ENCODE measurements at regions not wholly inside any gene's neighbourhood (a gene's known extent, or its start where the extent isn't known, plus 50 kb on each side); places are given as distances from the start of the nearest gene placed in this dataset.

DNA sequence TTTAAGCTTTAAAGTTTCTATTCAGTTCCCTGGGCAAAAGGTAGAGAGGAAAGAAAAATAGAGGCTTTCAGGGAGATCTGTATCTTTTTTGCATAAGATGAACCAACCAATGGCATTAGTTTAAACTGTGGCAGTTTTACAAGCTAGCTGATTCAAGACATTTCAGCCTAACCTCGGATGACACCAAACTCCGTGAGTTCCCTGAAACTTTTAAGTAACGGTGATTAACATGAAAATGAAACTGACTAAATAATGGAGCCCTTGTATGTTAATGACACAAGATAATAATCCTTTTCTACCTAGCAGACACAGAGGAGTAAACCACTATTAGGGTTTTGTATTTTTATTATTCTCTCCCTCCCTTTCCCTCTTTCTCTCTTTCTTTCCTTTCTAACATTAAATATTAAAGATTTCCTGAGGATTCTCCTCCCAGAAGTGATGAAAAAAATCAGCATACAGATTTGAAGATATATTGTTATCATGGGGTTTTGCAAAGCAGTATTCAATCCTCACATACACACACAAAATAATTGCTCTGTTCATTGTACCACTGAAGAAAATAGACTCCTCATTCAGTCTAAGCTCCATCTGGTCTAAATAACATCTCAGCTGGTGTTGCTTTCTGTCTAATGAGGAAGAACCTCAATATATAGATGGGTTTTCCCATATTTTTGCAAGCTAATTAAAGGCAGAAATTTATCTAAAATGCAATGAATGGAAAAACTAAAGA is 483.8 kb downstream of the NOVA1 start:
- TF ChIP-seq, protein P1, sequence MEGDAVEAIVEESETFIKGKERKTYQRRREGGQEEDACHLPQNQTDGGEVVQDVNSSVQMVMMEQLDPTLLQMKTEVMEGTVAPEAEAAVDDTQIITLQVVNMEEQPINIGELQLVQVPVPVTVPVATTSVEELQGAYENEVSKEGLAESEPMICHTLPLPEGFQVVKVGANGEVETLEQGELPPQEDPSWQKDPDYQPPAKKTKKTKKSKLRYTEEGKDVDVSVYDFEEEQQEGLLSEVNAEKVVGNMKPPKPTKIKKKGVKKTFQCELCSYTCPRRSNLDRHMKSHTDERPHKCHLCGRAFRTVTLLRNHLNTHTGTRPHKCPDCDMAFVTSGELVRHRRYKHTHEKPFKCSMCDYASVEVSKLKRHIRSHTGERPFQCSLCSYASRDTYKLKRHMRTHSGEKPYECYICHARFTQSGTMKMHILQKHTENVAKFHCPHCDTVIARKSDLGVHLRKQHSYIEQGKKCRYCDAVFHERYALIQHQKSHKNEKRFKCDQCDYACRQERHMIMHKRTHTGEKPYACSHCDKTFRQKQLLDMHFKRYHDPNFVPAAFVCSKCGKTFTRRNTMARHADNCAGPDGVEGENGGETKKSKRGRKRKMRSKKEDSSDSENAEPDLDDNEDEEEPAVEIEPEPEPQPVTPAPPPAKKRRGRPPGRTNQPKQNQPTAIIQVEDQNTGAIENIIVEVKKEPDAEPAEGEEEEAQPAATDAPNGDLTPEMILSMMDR (IDR thresholded peaks at IDR 0.05), result no peak
- TF ChIP-seq MXI1 (IDR thresholded peaks at IDR 0.05; ENCODE audit: low read depth, low read length), result no peak
- TF ChIP-seq POLR2AphosphoS5 (IDR thresholded peaks at IDR 0.05; ENCODE audit: low read depth, low read length), result no peak
- no peak for TF ChIP-seq TAF1 (IDR thresholded peaks at IDR 0.05; ENCODE audit: borderline replicate concordance, low read depth, low read length)
- TF ChIP-seq, protein P2, sequence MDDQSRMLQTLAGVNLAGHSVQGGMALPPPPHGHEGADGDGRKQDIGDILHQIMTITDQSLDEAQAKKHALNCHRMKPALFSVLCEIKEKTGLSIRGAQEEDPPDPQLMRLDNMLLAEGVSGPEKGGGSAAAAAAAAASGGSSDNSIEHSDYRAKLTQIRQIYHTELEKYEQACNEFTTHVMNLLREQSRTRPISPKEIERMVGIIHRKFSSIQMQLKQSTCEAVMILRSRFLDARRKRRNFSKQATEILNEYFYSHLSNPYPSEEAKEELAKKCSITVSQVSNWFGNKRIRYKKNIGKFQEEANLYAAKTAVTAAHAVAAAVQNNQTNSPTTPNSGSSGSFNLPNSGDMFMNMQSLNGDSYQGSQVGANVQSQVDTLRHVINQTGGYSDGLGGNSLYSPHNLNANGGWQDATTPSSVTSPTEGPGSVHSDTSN (IDR thresholded peaks at IDR 0.05), result no peak
- TF ChIP-seq, protein P3, sequence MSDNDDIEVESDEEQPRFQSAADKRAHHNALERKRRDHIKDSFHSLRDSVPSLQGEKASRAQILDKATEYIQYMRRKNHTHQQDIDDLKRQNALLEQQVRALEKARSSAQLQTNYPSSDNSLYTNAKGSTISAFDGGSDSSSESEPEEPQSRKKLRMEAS (IDR thresholded peaks at IDR 0.05; ENCODE audit: low read depth), result no peak
- TF ChIP-seq, protein P4, sequence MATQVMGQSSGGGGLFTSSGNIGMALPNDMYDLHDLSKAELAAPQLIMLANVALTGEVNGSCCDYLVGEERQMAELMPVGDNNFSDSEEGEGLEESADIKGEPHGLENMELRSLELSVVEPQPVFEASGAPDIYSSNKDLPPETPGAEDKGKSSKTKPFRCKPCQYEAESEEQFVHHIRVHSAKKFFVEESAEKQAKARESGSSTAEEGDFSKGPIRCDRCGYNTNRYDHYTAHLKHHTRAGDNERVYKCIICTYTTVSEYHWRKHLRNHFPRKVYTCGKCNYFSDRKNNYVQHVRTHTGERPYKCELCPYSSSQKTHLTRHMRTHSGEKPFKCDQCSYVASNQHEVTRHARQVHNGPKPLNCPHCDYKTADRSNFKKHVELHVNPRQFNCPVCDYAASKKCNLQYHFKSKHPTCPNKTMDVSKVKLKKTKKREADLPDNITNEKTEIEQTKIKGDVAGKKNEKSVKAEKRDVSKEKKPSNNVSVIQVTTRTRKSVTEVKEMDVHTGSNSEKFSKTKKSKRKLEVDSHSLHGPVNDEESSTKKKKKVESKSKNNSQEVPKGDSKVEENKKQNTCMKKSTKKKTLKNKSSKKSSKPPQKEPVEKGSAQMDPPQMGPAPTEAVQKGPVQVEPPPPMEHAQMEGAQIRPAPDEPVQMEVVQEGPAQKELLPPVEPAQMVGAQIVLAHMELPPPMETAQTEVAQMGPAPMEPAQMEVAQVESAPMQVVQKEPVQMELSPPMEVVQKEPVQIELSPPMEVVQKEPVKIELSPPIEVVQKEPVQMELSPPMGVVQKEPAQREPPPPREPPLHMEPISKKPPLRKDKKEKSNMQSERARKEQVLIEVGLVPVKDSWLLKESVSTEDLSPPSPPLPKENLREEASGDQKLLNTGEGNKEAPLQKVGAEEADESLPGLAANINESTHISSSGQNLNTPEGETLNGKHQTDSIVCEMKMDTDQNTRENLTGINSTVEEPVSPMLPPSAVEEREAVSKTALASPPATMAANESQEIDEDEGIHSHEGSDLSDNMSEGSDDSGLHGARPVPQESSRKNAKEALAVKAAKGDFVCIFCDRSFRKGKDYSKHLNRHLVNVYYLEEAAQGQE (IDR thresholded peaks at IDR 0.05; ENCODE audit: low read depth, low read length), result no peak
- TF ChIP-seq TCF12 (IDR thresholded peaks at IDR 0.05), result no peak
- no peak for TF ChIP-seq ELF1 (IDR thresholded peaks at IDR 0.05)
- TF ChIP-seq, protein P5, sequence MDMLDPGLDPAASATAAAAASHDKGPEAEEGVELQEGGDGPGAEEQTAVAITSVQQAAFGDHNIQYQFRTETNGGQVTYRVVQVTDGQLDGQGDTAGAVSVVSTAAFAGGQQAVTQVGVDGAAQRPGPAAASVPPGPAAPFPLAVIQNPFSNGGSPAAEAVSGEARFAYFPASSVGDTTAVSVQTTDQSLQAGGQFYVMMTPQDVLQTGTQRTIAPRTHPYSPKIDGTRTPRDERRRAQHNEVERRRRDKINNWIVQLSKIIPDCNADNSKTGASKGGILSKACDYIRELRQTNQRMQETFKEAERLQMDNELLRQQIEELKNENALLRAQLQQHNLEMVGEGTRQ (IDR thresholded peaks at IDR 0.05; ENCODE audit: borderline replicate concordance, low read depth, low read length), result no peak
- TF ChIP-seq EZH2phosphoT487 (IDR thresholded peaks at IDR 0.05; ENCODE audit: borderline replicate concordance, low read depth), result no peak
- no peak for TF ChIP-seq RXRA (IDR thresholded peaks at IDR 0.05; ENCODE audit: borderline replicate concordance, low read depth)

Data from SK-N-SH (cell line).